ENCODE measurements at regions not wholly inside any gene's neighbourhood (a gene's known extent, or its start where the extent isn't known, plus 50 kb on each side); places are given as distances from the start of the nearest gene placed in this dataset.

- no peak for DNase-seq
Measured at GRCh38 chr5:138664276-138664943, 88.8 kb upstream of the CTNNA1 start.

- DNase-seq = no peak
Measured at GRCh38 chr5:138663561-138663960, 88.4 kb upstream of the HSPA9 start.

GRCh38 chr5:138663009-138663408 is 87.8 kb upstream of the HSPA9 start:
- DNase-seq = peak in 1 of 2 experiments; percentile 2

GRCh38 chr5:138662599-138662998 is 87.4 kb upstream of the HSPA9 start:
- DNase-seq = no peak

- DNase-seq = peak in 1 of 2 experiments; percentile 29
Measured at GRCh38 chr5:138661991-138662434, 86.8 kb upstream of the HSPA9 start.

GRCh38 chr5:138661291-138661960 is 86.2 kb upstream of the HSPA9 start:
- no peak for DNase-seq

- no peak for DNase-seq
Measured at GRCh38 chr5:138660051-138660572, 84.9 kb upstream of the HSPA9 start.

GRCh38 chr5:138659561-138659960 is 84.4 kb upstream of the HSPA9 start:
- DNase-seq = no peak

- DNase-seq = no peak
Measured at GRCh38 chr5:138659121-138659520, 83.9 kb upstream of the HSPA9 start.

GRCh38 chr5:138658676-138659075 is 83.5 kb upstream of the HSPA9 start:
- no peak for DNase-seq

GRCh38 chr5:138657360-138657759 is 82.2 kb upstream of the HSPA9 start:
- DNase-seq = no peak

GRCh38 chr5:138656916-138657315 is 81.7 kb upstream of the HSPA9 start:
- DNase-seq = no peak

GRCh38 chr5:138655530-138656190 is 80.5 kb upstream of the HSPA9 start:
- DNase-seq = no peak

GRCh38 chr5:138654281-138654867 is 79.2 kb upstream of the HSPA9 start:
- DNase-seq = no peak

- DNase-seq = peak in 1 of 2 experiments; percentile 8
Measured at GRCh38 chr5:138653502-138653901, 78.3 kb upstream of the HSPA9 start.

GRCh38 chr5:138651767-138652117 is 76.5 kb upstream of the HSPA9 start:
- DNase-seq = no peak

- no peak for DNase-seq
Measured at GRCh38 chr5:138651058-138651766, 76.0 kb upstream of the HSPA9 start.

GRCh38 chr5:138650196-138650595 is 75.0 kb upstream of the HSPA9 start:
- no peak for DNase-seq

- DNase-seq = no peak
Measured at GRCh38 chr5:138649775-138650174, 74.6 kb upstream of the HSPA9 start.

GRCh38 chr5:138649316-138649720 is 74.1 kb upstream of the HSPA9 start:
- no peak for DNase-seq

GRCh38 chr5:138648841-138649240 is 73.6 kb upstream of the HSPA9 start:
- no peak for DNase-seq

- DNase-seq = no peak
Measured at GRCh38 chr5:138647794-138648410, 72.7 kb upstream of the HSPA9 start.

All from NCI-H2081 (cell line).